RCC 7860 (cell line): ENCODE measurements at regions not wholly inside any gene's neighbourhood (a gene's known extent, or its start where the extent isn't known, plus 50 kb on each side); places are given as distances from the start of the nearest gene placed in this dataset.
"Not testable (repeated sequence)": the region's sequence is repeated elsewhere in the genome, so short reads cannot be mapped to it uniquely, and the experiment has no call there.

Experiments used
- DNase-seq: peaks from one replicate; pipeline ENCODE4 v3.0.0-alpha.2; 2015; ENCODE audit warnings: low spot score
- FAIRE-seq: peaks from 2 replicates; lab custom pipeline; 2012; peaks lifted over from hg19 to GRCh38; lab: Jason Lieb, UNC

- FAIRE-seq (no peak), DNase-seq (no peak)
Observed at GRCh38 chr16:5323284-5324141, 225.9 kb upstream of the EEF2KMT start.

DNA sequence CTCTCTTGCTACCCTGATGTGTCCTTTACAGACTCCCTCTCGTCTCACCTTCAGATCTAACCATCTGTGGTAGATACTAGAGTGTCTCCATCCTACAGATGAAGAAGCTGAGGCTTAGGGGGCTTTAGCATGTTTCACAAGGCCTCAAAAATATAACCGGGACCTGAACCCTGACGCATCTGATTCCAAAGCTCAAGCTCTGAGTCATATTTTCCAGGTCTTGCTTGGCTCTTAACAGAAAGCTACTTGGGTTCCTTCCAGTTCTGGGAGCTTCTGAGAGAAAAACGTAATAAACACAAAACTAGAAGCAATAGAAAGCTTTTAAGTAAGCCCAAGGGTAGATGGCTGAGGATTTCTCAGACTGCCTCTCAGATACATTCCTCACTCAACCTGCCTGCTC lies 224.3 kb upstream of the EEF2KMT start:
- no peak for DNase-seq
- FAIRE-seq: no peak

DNA sequence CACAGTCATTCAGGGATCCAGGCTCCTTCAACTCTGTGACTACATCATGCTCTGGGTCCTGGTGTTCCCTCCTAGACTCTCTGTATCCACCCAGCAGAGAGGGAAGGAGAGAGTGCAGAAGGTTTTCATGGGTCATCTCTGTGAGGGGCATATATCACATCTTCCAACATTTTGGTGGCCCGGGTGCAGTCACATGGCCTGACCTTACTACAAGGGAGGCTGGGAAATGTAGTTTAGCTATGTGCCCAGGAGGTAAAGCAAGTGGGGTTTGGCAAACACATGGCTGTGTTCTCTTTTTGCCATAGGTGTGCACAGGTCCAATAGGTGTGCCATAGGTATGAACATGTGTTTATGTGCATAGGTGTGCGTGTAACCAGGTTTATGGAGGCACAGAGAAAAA lies 222.2 kb upstream of the EEF2KMT start:
- DNase-seq (no peak), FAIRE-seq (no peak)

GRCh38 chr16:5315914-5316313 lies 218.3 kb upstream of the EEF2KMT start:
- no peak for DNase-seq
- FAIRE-seq: no peak

DNA sequence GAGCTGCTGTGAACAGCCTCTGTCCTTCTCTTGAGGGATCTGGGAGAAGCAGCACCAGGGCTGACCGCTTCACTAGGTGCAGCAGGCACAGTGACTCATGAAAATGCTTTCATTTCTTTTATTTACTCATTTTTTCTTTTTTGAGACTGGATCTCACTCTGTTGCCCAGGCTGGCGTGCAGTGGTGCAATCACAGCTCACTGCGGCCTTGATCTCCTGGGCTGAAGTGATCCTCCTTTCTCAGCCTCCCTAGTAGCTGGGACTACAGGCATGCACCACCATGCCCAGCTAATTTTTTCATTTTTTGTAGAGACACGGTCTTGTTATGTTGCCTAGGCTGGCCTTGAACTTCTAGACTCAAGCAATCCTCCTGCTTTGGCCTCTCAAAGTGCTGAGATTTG lies 216.8 kb upstream of the EEF2KMT start:
- DNase-seq: no peak
- no peak for FAIRE-seq

GRCh38 chr16:5309946-5310611 lies 212.5 kb upstream of the EEF2KMT start:
- FAIRE-seq (no peak), DNase-seq (no peak)

DNA sequence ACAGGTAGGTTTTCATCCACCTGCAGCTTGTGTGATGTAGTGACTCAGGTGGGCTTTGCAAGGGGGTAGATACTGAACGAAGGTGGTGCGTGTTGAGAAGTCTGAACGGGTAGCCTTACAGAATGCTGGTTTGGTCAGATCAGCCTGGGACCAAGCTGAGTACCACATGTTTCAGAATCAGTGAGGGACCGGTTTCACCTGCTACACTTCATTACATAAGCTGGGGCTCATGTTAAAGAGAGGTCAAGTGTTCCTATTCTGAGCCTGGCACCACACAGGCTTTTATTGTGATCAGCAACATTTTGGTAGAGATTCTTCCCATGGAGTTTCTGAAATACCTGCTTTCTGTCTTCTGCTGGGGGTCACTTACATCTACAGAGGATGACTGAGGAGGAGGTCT lies 207.4 kb upstream of the EEF2KMT start:
- no peak for DNase-seq
- FAIRE-seq: no peak

DNA sequence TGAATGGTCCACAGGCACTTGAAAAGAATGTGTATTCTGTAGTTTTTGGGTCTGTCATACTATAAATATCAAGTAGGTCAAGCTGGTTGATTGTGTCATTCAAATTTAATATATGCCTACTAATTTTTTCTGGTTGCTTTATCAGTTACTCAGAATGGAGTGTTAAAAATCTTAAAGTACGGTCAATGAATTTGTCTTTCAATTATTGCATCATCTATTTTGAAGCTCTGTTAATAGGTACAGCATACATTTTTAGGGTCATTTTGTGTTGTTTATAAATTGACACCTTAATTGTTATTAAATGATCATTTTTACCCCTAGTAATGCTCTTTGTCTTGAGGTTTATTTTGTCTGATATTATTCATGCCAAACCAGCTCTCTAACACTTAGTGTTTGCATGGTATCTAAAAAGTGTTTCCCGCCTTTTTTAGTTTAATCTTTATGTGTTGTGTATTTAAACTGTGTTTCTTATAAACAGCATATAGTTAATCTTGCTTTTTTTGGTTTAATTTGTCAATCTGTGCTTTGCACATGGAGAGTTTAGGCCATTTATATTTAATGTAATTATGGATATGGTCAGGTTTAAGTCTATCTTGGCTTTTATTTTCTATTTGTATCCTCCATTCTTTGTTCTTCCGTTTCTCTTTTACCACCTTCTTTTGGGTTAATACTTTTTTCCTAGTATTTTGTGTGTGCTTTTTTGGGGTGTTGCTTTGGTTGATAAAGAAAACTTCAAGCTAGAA lies 204.9 kb upstream of the EEF2KMT start:
- no peak for FAIRE-seq
- no peak for DNase-seq

- no peak for FAIRE-seq
Observed at GRCh38 chr16:5298202-5298601, 200.6 kb upstream of the EEF2KMT start.

DNA sequence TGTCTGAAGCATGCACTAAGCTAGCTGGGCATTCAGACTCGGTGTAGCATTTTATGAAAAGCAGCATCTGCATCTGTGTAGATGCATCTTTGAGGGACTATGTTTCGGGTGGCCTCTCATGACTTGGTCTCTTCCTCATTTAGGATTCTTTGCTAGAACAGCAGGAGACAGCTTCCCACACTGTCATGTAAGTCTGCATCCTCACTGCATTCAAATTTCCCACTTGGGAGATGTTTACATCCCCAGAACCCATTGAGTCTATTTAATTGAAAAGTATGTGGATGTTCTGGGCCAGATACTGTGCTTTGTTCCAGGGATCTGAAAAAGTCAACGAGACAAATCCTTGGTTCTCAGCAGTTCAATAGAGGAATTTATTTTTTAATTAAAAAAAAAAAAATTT lies 198.6 kb upstream of the EEF2KMT start:
- DNase-seq: no peak
- no peak for FAIRE-seq

More at GRCh38 chr16:5298202-5298601, 200.6 kb upstream of the EEF2KMT start:
- no peak for DNase-seq

DNA sequence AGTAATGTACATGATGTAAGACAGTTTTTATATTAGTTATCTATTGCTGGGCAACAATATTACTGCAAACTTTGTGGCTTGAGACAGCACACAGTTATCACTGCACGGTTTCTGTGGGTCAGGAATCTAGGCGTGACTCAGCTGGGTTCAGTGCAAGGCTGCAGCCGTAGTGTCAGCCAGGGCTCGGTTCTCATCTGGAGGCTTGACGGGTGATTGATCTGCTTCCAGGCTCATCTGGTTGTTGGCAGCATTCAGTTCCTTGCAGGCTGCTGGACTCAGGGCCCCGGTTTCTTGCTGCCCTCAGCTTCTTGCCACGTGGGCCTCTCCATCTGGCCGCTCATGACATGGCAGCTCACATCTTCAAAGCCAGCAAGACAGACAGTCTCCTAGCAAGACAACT lies 197.7 kb upstream of the EEF2KMT start:
- DNase-seq, FAIRE-seq: not testable (repeated sequence)

GRCh38 chr16:5282152-5282551 lies 184.6 kb upstream of the EEF2KMT start:
- DNase-seq, FAIRE-seq: not testable (repeated sequence)

- peak; percentile 8 for DNase-seq
- no peak for FAIRE-seq
Observed at GRCh38 chr16:5257462-5257861, 159.9 kb upstream of the EEF2KMT start.

DNA sequence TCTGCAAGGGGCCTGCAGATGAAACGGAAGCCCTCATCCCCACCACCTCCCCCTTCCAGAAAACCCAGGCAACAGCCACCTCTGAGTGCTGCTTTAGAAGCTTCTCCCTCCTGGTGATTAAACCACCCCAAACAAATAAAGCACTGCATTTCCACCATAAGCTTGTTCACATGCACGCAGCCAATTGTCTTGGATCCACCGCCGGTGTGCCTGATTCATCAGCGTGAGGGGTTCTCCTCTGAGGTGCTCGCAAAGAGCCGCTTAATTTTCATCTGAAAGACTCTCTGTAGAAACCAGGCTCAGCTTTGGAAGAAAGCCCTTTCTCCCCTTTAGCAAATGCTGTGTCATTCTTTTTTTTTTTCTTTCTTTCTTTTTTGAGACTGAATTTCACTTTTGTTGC lies 155.2 kb upstream of the EEF2KMT start:
- no peak for FAIRE-seq
- DNase-seq: no peak

DNA sequence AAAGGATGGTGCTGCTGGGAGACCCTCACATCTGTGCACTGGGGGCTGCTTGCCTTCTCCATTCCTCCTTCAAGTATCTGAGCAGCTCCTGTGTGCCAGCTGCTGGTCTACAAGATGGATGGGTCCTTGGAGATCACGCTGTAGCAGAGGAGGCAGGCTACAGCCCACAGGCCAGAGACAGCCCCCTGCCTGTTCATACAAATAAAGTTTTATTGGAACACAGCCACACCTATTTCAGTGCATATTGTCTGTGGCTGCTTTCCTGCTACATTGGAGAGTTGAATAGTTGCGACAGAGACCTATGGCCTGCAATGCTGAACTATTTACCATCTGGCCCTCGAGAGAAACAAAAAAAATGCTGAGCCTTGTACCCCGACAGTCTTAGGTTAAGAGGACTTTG lies 149.8 kb upstream of the EEF2KMT start:
- not testable (repeated sequence) for FAIRE-seq, DNase-seq

- not testable (repeated sequence) for FAIRE-seq, DNase-seq
Observed at GRCh38 chr16:5240278-5240626, 142.7 kb upstream of the EEF2KMT start.

- not testable (repeated sequence) for DNase-seq, FAIRE-seq
Observed at GRCh38 chr16:5239472-5240277, 142.1 kb upstream of the EEF2KMT start.

- FAIRE-seq (no peak), DNase-seq (no peak)
Observed at GRCh38 chr16:5235119-5235518, 137.5 kb upstream of the EEF2KMT start.

DNA sequence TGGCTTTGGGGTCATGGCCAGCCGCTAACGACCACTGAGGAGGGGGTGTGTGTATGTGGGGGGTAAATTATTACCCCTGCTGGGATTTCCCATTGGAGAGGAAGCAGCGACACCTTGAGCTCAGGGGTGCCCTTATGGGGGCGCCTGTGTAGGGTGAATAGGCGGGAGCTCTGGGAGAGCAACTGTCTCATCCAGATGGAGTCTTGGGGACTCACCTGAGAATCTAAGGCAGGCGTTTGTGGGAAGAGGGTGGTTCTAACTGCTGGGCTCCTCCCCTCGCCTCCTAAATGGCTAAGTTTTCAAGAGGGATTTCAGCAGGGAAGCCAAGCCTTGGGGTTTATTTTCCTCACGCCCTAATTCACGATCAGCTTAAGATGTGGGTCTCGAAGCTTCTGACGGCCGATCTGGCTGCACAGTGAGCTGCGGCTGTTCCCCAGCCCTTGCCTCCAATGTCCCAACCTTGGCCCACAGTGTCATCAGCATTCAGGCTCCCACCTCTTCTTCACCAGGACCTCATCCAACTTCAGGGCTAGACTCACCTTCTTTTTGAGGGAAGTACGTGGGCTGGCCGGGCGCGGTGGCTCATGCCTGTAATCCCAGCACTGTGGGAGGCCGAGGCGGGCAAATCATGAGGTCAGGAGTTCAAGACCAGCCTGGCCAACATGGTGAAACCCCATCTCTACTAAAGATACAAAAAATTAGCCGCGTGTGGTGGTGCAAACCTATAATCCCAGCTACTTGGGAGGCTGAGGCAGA lies 136.9 kb upstream of the EEF2KMT start:
- DNase-seq: no peak
- no peak for FAIRE-seq

- FAIRE-seq (no peak), DNase-seq (no peak)
Observed at GRCh38 chr16:5231246-5231759, 133.7 kb upstream of the EEF2KMT start.
